Adrenal gland (tissue), 9 donors: ENCODE measurements at regions not wholly inside any gene's neighbourhood (a gene's known extent, or its start where the extent isn't known, plus 50 kb on each side); places are given as distances from the start of the nearest gene placed in this dataset.

ENCODE experiments used
- DNase-seq, 7 donors: peaks; one replicate each; pipeline ENCODE4 v3.0.0-alpha.2; 2019 to 2020
- H3K27ac ChIP-seq, 5 donors: fragments of 200-600 bp; sonication (generic) in 4 of 5; 1 replicate in 3 of 5; 2 replicates in 2 of 5; pipeline versions ENCODE4 v1.5.1 to v1.8.0; 2016 to 2020; ENCODE audit warnings: mild to moderate bottlenecking in 1 of 5
- H3K27me3 ChIP-seq: fragments of 200-600 bp; 2 replicates; pipeline ENCODE4 v1.8.0; 2021
- H3K36me3 ChIP-seq, 2 donors: fragments of 200-600 bp; replicated peaks in 1 of 2; 1 replicate in 1 of 2; 2 replicates in 1 of 2; pipeline versions ENCODE4 v1.5.1 to v1.8.0; 2018 to 2022
- H3K4me1 ChIP-seq, 2 donors: fragments of 200-600 bp; replicated peaks in 1 of 2; 1 replicate in 1 of 2; 2 replicates in 1 of 2; pipeline versions ENCODE4 v1.5.1 to v1.8.0; 2018 to 2021
- H3K4me3 ChIP-seq, 4 donors: fragments of 200-600 bp; sonication (generic) in 3 of 4; one replicate each; pipeline ENCODE4 v1.5.1; 2016 to 2018
- H3K9me3 ChIP-seq, 3 donors: fragments of 200-600 bp; sonication (generic) in 1 of 3; replicated peaks in 1 of 3; 1 replicate in 2 of 3; 2 replicates in 1 of 3; pipeline versions ENCODE4 v1.5.1 to v1.8.0; 2016 to 2021
- CTCF ChIP-seq, 6 experiments: fragments of 450-650 bp in 4 of 6; fragments of 200-600 bp in 2 of 6; sonication (generic) in 1 of 6; IDR thresholded peaks; 1 replicate in 5 of 6; 2 replicates in 1 of 6; pipeline versions ENCODE4 v1.5.1 to v1.8.0; 2016 to 2021; ENCODE audit warnings: antibody characterized with exemption in 6 of 6, mild to moderate bottlenecking in 2 of 6, moderate library complexity in 1 of 6
- POLR2A ChIP-seq, 2 donors: fragments of 450-650 bp; IDR thresholded peaks; one replicate each; pipeline ENCODE4 v1.6.1; 2017; ENCODE audit warnings: antibody characterized with exemption in 2 of 2, mild to moderate bottlenecking in 2 of 2, moderate library complexity in 1 of 2
- WGBS, 4 donors: extraction: QIAGEN DNeasy Blood & Tissue Kit in 2 of 4; methylation state at CpG; one replicate each; pipeline versions ENCODE4 v1.1.5 to v1.1.7; 2013 to 2017; 5-methylcytosine and 5-hydroxymethylcytosine counted together
- intact Hi-C, 2 donors: fragments of 100-400 bp; cut with DNase I; formaldehyde crosslinking; loops; one replicate each; pipeline versions ENCODE4 v1.14.1 to v1.15.0; 2022 to 2023
- donor health status: healthy with polysubstance abuse.
- donor health status: Bipolar disorder and iron deficiency.
- donor health status: DM: yes; HTN: yes; CAD: no.
- donor health status: DM: no; HTN: no; CAD: no.
- donor health status: DM: no; HTN: no; CAD: no.

- no peak overlapping the region for H3K27ac ChIP-seq
- H3K4me1 ChIP-seq, result no peaks in the 10 kb centered on the region
- WGBS, 4 donors, result 72 to 86% (median 75%) methylated on average over 1 of the region's 1 CpG
- intact Hi-C loops, result no loop called here
- no peaks in the 10 kb centered on the region for H3K27me3 ChIP-seq
- H3K36me3 ChIP-seq, result no peaks in the 10 kb centered on the region
- DNase-seq, result no peak
- no peaks in the 10 kb centered on the region for H3K9me3 ChIP-seq
- H3K4me3 ChIP-seq, result no peak overlapping the region
- TF ChIP-seq POLR2A (IDR thresholded peaks at IDR 0.05) (no peak), CTCF (IDR thresholded peaks at IDR 0.05) (no peak)
Observed at GRCh38 chr1:68590473-68590872, 93.6 kb upstream of the DEPDC1 start.

GRCh38 chr1:68594851-68595250 lies 98.0 kb upstream of the DEPDC1 start:
- no peaks in the 10 kb centered on the region for H3K4me1 ChIP-seq
- intact Hi-C loops, result no loop called here
- TF ChIP-seq POLR2A (IDR thresholded peaks at IDR 0.05), result no peak
- no peak for TF ChIP-seq CTCF (IDR thresholded peaks at IDR 0.05)
- no peaks in the 10 kb centered on the region for H3K9me3 ChIP-seq
- H3K4me3 ChIP-seq, result no peak overlapping the region
- H3K27ac ChIP-seq, result no peak overlapping the region
- no peaks in the 10 kb centered on the region for H3K36me3 ChIP-seq
- no peak for DNase-seq
- H3K27me3 ChIP-seq, result no peaks in the 10 kb centered on the region
- WGBS, 4 donors, result 81 to 93% (median 87%) methylated on average over 2 of the region's 2 CpGs

- Histone ChIP-seq H3K36me3 (no peaks in the 10 kb centered on the region), H3K27ac (no peak overlapping the region), H3K4me3 (no peak overlapping the region), H3K27me3 (no peaks in the 10 kb centered on the region), H3K4me1 (no peaks in the 10 kb centered on the region), H3K9me3 (no peaks in the 10 kb centered on the region)
- intact Hi-C loops, result no loop called here
- WGBS, 4 donors, result 35 to 53% (median 44%) methylated on average over 5 of the region's 5 CpGs
- peak; percentile 19 to 51 (median 44) for TF ChIP-seq CTCF (IDR thresholded peaks at IDR 0.05)
- no peak for TF ChIP-seq POLR2A (IDR thresholded peaks at IDR 0.05)
- DNase-seq, result peak in 1 of 7 donors; percentile 18
Observed at GRCh38 chr1:68600049-68600661, 103.3 kb upstream of the DEPDC1 start.

GRCh38 chr1:68608289-68608688 lies 111.4 kb upstream of the DEPDC1 start:
- intact Hi-C loops, result no loop called here
- Histone ChIP-seq H3K27ac (no peak overlapping the region), H3K4me1 (no peaks in the 10 kb centered on the region), H3K36me3 (no peaks in the 10 kb centered on the region), H3K9me3 (no peaks in the 10 kb centered on the region), H3K27me3 (no peaks in the 10 kb centered on the region), H3K4me3 (no peak overlapping the region)
- 83 to 88% (median 85%) methylated on average over 1 to 3 of the region's 3 CpGs for WGBS, 4 donors
- DNase-seq, result no peak
- TF ChIP-seq POLR2A (IDR thresholded peaks at IDR 0.05) (no peak), CTCF (IDR thresholded peaks at IDR 0.05) (no peak)
